IPS-NIHi11 (cell line): ENCODE measurements at regions not wholly inside any gene's neighbourhood (a gene's known extent, or its start where the extent isn't known, plus 50 kb on each side); places are given as distances from the start of the nearest gene placed in this dataset.

Experiments used
- DNase-seq: peaks from one replicate; pipeline ENCODE4 v3.0.0; 2012; ENCODE audit warnings: mixed read lengths, low spot score

- no peak for DNase-seq
These were observed 885.5 kb downstream of the CDH11 start for GRCh38 chr16:64236316-64236715.

GRCh38 chr16:64234200-64234599 lies 887.7 kb downstream of the CDH11 start:
- no peak for DNase-seq

GRCh38 chr16:64225696-64226095 lies 896.2 kb downstream of the CDH11 start:
- no peak for DNase-seq

DNA sequence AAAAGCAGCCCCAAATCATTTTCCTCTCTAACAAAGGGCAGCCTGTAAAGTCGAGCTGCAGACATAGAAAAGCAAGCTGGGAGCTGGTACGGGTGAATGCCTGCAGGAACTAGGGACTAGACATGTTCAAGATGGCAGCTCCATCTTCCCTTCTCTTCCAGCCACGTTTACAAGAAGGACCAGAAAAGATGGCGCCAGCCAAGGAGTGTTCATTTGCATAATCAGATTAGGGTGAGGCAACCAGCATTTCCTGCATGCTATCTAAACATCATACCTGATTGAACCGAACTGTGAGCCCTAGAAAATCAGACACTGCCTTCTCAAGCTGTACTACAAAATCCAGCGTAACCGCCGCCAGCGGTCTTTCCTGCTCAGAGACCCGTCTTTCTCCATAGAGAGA lies 896.8 kb downstream of the CDH11 start:
- no peak for DNase-seq

DNA sequence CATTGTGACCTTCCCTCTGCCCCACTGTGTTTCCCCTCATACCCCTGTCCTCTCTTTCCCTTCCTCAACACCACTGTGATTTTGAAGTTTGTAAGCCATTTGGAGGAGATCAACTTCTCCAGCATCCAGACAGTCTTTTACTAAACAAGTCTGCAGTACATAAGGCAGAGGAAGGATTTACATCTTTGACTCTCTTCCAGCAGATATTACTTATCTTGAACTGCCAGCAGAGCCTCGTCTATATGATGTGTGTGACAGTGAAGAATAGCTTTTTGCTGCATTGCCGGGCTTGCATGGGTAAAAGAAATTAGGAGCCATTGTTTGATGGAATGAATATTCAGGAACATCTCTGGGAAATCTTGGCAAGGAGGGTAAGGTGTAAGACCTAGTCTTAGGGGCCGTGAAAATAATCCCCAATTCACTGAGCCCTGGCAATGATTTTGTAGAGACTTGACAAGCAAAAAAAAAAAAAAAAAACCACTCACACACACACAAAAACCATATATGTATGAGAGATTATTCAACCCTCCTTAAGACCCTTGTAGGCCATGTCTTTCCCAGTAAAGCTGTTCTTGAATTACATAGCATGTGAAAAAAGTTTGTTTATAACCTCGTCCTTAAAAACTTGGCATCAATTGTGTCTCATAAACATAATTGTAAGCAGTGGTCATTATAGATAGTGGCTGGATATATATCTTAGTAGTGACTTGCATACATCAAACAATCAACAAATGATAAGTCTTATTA lies 903.9 kb downstream of the CDH11 start:
- no peak for DNase-seq

- no peak for DNase-seq
These were observed 906.1 kb downstream of the CDH11 start for GRCh38 chr16:64215730-64216129.

DNA sequence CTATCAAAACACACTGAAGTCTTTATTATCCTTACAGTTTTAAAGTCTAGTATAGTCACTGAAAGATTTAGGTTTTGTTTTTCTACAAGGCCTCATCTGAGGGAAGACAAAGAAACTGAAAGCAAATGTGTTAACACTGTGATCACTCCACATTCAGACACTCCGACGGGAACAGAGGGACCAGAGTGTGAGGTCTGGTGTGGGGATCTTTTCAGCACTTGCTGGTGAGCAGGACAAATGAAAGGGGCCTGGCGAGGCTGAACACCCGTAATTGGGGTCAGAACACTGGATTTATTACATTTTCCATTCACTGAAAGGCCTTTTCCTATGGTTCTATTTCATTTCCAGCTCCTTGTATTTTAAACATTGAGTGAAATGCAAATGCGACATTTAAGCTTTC lies 910.5 kb downstream of the CDH11 start:
- no peak for DNase-seq

DNA sequence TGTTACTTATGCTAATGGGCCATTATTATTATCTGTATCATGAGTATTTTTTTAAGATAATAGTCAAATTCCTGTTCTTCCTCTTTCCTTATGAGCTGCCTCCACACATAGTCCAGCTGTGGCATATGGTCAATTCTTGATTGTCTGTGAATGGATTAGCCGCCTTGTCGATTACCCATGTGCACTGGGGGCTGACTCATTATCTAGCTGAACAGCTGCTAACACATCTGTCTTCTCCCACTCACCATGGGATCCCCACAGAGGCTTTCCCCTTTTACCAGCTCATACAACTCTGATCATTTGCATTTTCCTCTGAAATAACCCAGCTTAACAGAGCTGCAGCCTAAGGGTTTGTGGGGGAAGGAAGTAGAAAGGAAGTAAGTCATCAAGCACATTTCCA lies 915.0 kb downstream of the CDH11 start:
- DNase-seq: no peak

DNA sequence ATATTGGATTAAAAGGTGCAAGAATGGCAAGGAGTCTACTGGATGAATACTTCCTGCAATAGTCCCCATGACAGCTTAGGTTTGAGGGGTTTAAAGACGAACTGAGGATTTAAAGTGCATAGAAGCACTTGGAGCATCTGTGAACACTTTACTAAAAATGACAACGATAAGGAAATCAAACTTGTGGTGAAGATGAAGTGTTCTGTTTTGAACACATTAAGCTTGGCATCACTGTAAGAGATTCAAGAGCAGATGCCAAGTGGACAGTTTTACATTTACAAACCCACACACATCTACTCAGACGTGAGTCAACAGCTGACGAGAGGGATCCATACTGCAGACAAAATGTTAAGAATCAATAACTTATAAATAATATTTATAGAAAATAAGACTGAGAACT lies 918.7 kb downstream of the CDH11 start:
- no peak for DNase-seq

GRCh38 chr16:64202571-64202970 lies 919.3 kb downstream of the CDH11 start:
- DNase-seq: no peak

- DNase-seq: no peak
These were observed 925.4 kb downstream of the CDH11 start for GRCh38 chr16:64196444-64196843.

- no peak for DNase-seq
These were observed 935.9 kb downstream of the CDH11 start for GRCh38 chr16:64185954-64186353.

DNA sequence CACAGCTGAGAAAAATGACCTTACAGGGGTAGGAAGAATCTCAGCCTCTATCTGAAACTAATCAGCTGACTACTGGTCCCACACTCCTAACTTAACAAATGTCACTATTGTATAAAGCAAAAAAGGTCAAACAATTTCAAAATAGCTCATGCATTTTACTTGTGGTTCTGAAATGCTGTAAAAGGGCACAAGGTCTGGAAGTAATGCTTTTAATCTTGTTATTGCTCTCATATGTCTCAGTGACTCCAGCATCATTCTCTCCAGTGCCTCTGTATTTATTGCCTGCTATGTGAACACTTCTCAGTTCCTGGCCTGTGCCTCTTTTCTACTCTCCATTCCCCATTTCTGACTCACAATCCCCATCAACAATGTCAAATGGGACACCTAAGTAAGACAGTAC lies 937.7 kb downstream of the CDH11 start:
- no peak for DNase-seq

DNA sequence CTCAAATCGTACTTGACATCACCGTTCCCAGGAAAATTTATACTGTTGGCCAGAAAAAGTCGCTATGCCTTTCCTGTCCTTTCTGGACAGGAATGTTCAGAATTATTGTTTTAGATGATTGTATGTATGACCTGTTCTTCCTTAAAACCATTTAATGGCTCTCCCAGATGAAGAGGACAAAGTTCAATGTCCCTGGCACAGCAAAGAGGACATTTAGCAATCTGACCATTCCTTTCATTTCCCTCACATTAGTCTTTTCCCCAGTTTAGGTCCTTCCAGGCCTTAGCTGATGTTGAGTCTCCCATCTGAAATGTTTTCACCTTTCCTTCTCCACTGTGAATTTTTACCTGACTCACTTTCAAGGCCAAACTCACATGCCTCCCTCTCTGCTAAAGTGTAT lies 938.9 kb downstream of the CDH11 start:
- no peak for DNase-seq

DNA sequence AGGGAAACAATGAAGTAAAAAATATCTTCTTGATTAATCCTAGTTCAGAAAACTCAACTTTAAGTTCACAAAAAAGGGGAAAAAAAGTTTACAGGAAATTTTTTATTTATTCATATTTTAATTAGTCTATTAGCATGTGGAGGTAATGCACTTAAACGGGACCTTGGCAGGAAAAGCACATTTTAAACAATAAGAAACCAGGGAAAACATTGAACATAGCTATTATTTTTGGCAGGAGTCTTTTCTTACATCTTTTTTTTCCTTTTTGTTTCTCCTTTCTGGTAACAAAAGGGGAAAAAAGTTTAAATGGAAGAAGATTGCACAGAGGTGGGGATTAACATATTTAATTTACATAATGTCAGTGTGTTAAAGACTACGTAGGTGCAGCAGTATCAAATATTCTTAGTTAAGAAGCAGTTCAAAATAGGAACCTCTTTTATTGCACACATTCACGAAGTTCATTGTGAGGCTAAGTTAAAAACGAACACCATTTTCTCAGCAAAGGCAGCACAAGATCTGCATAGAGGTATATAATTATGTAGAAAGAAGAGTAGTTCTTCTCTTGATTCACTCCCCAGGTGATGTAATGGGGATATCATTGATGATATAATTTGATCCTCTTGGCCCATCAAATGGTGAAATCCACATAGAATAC lies 940.5 kb downstream of the CDH11 start:
- no peak for DNase-seq

DNA sequence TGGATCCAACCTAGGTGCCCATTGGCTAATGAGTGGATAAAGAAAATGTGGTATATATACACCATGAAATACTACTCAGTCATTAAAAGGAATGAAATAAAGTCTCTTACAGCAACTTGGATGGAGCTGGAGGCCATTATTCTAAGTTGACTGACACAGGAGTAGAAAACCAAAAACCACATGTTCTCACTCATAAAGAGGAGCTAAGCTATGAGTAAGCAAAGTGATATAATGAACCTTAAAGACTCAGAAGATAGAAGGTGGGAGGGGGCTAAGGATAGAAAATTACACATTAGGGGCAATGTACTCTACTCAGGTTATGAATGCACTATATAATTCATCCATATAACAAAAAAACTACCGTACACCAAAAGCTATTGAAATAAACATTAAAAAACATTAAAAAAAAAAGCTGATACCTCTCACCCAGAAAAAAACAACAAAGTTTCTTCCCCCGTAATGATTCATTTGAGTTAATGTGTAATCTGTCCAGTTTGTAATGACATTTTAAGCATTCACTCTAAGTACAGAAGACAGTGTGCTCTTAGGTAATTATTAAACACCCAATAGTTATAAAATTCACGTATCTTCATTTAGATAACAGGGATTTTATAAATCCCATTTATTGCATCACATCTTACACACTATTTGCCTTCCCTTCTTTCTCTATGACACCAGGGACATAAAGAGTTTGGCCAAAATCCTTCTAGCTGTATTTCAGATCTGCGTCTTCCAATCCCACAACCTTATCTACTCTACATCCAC lies 941.5 kb downstream of the CDH11 start:
- no peak for DNase-seq

DNA sequence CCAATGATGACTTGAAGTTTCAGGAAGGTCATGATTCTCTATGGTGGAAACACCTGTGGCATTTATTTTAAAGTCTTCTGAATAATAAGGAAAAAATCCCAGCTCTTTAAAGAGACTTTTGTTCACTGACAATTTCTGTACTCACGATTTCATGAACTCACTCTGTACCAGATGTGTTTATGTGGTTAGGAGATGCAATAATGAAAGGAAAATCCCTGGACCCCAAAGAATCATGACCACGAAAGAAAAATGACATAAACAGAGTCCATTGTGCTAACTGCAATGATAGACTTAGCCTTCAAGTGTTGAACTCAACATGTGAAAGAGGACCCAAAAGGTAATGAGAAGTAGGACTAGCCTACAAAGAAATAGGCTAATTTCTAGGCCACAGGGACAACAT lies 947.5 kb downstream of the CDH11 start:
- DNase-seq: no peak

- no peak for DNase-seq
These were observed 949.2 kb downstream of the CDH11 start for GRCh38 chr16:64172652-64173051.

DNA sequence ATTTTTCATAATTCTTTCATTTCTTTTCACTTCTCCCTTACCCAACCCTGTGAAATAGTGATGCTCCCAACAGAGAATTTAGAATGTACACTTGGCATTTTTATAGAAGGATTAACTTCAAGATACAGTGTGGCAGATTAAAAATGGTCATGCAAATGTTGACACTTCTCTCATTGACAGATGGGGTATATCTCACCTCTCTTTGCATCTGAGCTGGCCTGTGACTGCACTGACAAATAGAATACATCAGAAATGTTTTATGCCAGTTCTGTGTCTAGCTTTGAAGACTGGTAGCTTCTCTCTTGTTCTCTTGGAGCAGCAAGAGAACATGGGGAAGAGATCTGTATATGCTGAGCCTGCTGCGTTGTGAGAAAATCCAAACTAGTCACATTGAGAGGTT lies 949.6 kb downstream of the CDH11 start:
- no peak for DNase-seq

DNA sequence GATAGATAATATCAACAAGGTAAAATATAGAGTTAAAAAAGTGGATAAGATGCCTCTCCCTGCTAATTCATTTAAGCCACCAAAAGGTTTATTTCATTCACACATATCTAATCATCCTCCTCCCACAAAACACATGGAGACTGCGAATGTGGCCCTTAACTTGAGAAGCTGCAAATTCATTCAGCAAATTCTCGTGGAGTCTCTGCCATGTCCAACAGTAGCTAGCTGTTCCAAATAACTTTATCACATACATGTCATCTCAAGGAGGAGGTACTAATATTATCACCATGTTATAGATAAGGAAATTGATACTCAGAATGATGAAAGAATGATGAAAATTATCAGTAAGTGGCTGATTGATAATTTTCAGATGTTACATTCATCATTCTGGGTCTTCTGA lies 950.2 kb downstream of the CDH11 start:
- DNase-seq: no peak

DNA sequence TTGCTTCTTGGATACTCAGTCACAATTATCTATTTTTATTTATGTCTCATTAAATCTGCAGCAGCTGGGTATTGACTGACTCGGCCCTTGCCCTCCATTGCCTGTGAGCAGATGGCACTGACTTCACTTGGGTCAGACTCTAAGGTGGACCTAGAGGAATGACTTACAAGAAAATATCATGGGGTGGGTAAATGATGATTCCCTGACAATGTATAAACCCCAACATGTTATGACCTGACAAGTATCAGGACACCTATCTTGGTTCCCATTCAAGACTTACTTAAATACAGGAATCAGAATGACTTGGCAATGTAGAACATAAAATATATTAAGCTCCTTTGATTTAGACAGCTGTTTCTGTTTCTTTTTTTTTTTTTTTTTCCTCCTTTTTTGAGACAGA lies 953.5 kb downstream of the CDH11 start:
- no peak for DNase-seq

GRCh38 chr16:64167936-64168335 lies 953.9 kb downstream of the CDH11 start:
- no peak for DNase-seq

- no peak for DNase-seq
These were observed 956.5 kb downstream of the CDH11 start for GRCh38 chr16:64165368-64165767.
